HFFc6 (cell line): ENCODE measurements at regions not wholly inside any gene's neighbourhood (a gene's known extent, or its start where the extent isn't known, plus 50 kb on each side); places are given as distances from the start of the nearest gene placed in this dataset.
A peak's percentile ranks its signal among the peaks of the same experiment; 100 is the strongest.

Source experiments
- DNase-seq: peaks from one replicate; pipeline ENCODE4 v3.0.0-alpha.2; 2018
- H3K27ac Mint-ChIP-seq: 2 replicates; pipeline ENCODE4 v1.8.0; 2020; ENCODE audit warnings: mild to moderate bottlenecking, mixed read lengths
- H3K27me3 Mint-ChIP-seq: 2 replicates; pipeline ENCODE4 v1.8.0; 2021; ENCODE audit warnings: mild to moderate bottlenecking, moderate library complexity, mixed read lengths; ENCODE audit not compliant: insufficient read depth
- H3K36me3 Mint-ChIP-seq: 2 replicates; pipeline ENCODE4 v1.8.0; 2021; ENCODE audit warnings: low read depth, mixed read lengths
- H3K4me1 Mint-ChIP-seq: 2 replicates; pipeline ENCODE4 v1.8.0; 2020; ENCODE audit warnings: low read depth, mixed read lengths
- H3K4me3 Mint-ChIP-seq: 2 replicates; pipeline ENCODE4 v1.8.0; 2020; ENCODE audit warnings: mild to moderate bottlenecking, moderate library complexity, mixed read lengths
- H3K9me3 Mint-ChIP-seq: 2 replicates; pipeline ENCODE4 v1.8.0; 2020; ENCODE audit warnings: mild to moderate bottlenecking, mixed read lengths
- CTCF ChIP-seq: fragments of 200-600 bp; sonication (generic); IDR thresholded peaks from 2 replicates; pipeline ENCODE4 v1.5.0; 2021; ENCODE audit warnings: antibody characterized with exemption, mild to moderate bottlenecking

- H3K4me1 Mint-ChIP-seq = peaks cover 21% of the 10 kb centered on the region
Observed at GRCh38 chr10:118910702-118911101, 118.8 kb upstream of the NANOS1 start.

GRCh38 chr10:118911363-118911762 lies 118.2 kb upstream of the NANOS1 start:
- no peaks in the 10 kb centered on the region for H3K36me3 Mint-ChIP-seq
- H3K4me3 Mint-ChIP-seq = peak overlapping the region; percentile 3
- H3K27me3 Mint-ChIP-seq = peaks cover 13% of the 10 kb centered on the region
- DNase-seq = peak; percentile 13
- H3K4me1 Mint-ChIP-seq = peaks cover 21% of the 10 kb centered on the region
- no peak for TF ChIP-seq CTCF
- no peaks in the 10 kb centered on the region for H3K9me3 Mint-ChIP-seq
- no peak overlapping the region for H3K27ac Mint-ChIP-seq

More at GRCh38 chr10:118910702-118911101, 118.8 kb upstream of the NANOS1 start:
- no peak for TF ChIP-seq CTCF
- Mint-ChIP-seq H3K36me3 (no peaks in the 10 kb centered on the region), H3K27me3 (peaks cover 13% of the 10 kb centered on the region), H3K4me3 (no peak overlapping the region), H3K27ac (no peak overlapping the region), H3K9me3 (no peaks in the 10 kb centered on the region)
- DNase-seq = no peak

GRCh38 chr10:118912961-118913600 lies 116.4 kb upstream of the NANOS1 start:
- Mint-ChIP-seq H3K9me3 (no peaks in the 10 kb centered on the region), H3K4me1 (peaks cover 21% of the 10 kb centered on the region), H3K27ac (no peak overlapping the region), H3K27me3 (peaks cover 13% of the 10 kb centered on the region), H3K4me3 (no peak overlapping the region), H3K36me3 (no peaks in the 10 kb centered on the region)
- TF ChIP-seq CTCF = no peak
- no peak for DNase-seq

GRCh38 chr10:118913825-118914224 lies 115.7 kb upstream of the NANOS1 start:
- no peak for DNase-seq
- no peak for TF ChIP-seq CTCF
- peaks cover 11% of the 10 kb centered on the region for H3K27me3 Mint-ChIP-seq
- no peak overlapping the region for H3K27ac Mint-ChIP-seq
- H3K9me3 Mint-ChIP-seq = no peaks in the 10 kb centered on the region
- H3K4me1 Mint-ChIP-seq = peaks cover 21% of the 10 kb centered on the region
- H3K36me3 Mint-ChIP-seq = no peaks in the 10 kb centered on the region
- H3K4me3 Mint-ChIP-seq = no peak overlapping the region

- Mint-ChIP-seq H3K27me3 (peaks cover 12% of the 10 kb centered on the region), H3K4me3 (no peak overlapping the region), H3K36me3 (no peaks in the 10 kb centered on the region), H3K4me1 (peaks cover 21% of the 10 kb centered on the region), H3K27ac (no peak overlapping the region), H3K9me3 (no peaks in the 10 kb centered on the region)
- TF ChIP-seq CTCF = no peak
- DNase-seq = no peak
Observed at GRCh38 chr10:118914629-118915028, 114.9 kb upstream of the NANOS1 start.

GRCh38 chr10:118915161-118915560 lies 114.4 kb upstream of the NANOS1 start:
- Mint-ChIP-seq H3K4me3 (no peak overlapping the region), H3K36me3 (no peaks in the 10 kb centered on the region), H3K27me3 (peaks cover 14% of the 10 kb centered on the region), H3K9me3 (no peaks in the 10 kb centered on the region), H3K27ac (no peak overlapping the region), H3K4me1 (peaks cover 21% of the 10 kb centered on the region)
- DNase-seq = no peak
- TF ChIP-seq CTCF = no peak
